SK-N-SH (cell line): ENCODE measurements at regions not wholly inside any gene's neighbourhood (a gene's known extent, or its start where the extent isn't known, plus 50 kb on each side); places are given as distances from the start of the nearest gene placed in this dataset.

ENCODE experiments used
- CTCF ChIA-PET: fragments of 300-600, 350-600 bp; formaldehyde crosslinking; extraction: SDS; loops from one replicate; lab custom pipeline; 2021; lab: Yijun Ruan, JAX
- POLR2A ChIA-PET: fragments of 350-600 bp; sonication (Branson Sonifier 250); formaldehyde crosslinking; extraction: SDS; loops from one replicate; lab custom pipeline; 2020; ENCODE audit warnings: antibody characterized with exemption, inconsistent platforms; lab: Yijun Ruan, JAX
- DNase-seq: peaks from one replicate; pipeline ENCODE4 v3.0.0; 2012
- H2AFZ ChIP-seq: fragments of 200-600 bp; sonication (generic); 2 replicates; pipeline ENCODE4 v1.8.1; 2016; ENCODE audit warnings: antibody characterized with exemption, mild to moderate bottlenecking, low read depth
- H3F3A ChIP-seq: fragments of 200-600 bp; sonication (generic); replicated peaks from 2 replicates; pipeline ENCODE3; 2016; ENCODE audit warnings: antibody characterized with exemption, mild to moderate bottlenecking; ENCODE audit not compliant: insufficient read depth
- H3K27ac ChIP-seq, 2 experiments: fragments of 200-500 bp in 1 of 2; fragments of 200-600 bp in 1 of 2; sonication (Bioruptor generic) in 1 of 2; sonication (generic), shearing (Covaris generic) in 1 of 2; 2 replicates each; pipeline versions ENCODE4 v1.5.1 to v1.6.1; 2014 to 2016; ENCODE audit warnings: low read depth in 2 of 2, inconsistent platforms in 1 of 2, low read length in 1 of 2, mild to moderate bottlenecking in 1 of 2, mixed read lengths in 1 of 2
- H3K27me3 ChIP-seq: fragments of 200-600 bp; sonication (generic), shearing (Covaris generic); 2 replicates; pipeline ENCODE4 v1.6.1; 2016; ENCODE audit warnings: mixed run types; ENCODE audit not compliant: insufficient read depth
- H3K36me3 ChIP-seq, 2 experiments: fragments of 200-500 bp in 1 of 2; fragments of 200-600 bp in 1 of 2; sonication (Bioruptor generic) in 1 of 2; sonication (generic) in 1 of 2; replicated peaks in 1 of 2; 2 replicates each; pipeline versions ENCODE3 to v1.5.1; 2014 to 2016; ENCODE audit warnings: low read length in 1 of 2, mild to moderate bottlenecking in 1 of 2; ENCODE audit not compliant: insufficient read depth in 2 of 2, control insufficient read depth in 1 of 2
- H3K4me1 ChIP-seq, 2 experiments: fragments of 200-500 bp in 1 of 2; fragments of 200-600 bp in 1 of 2; sonication (Bioruptor generic) in 1 of 2; sonication (generic), shearing (Covaris generic) in 1 of 2; 2 replicates each; pipeline versions ENCODE4 v1.5.1 to v1.6.1; 2014 to 2016; ENCODE audit warnings: low read depth in 1 of 2, low read length in 1 of 2, mixed run types in 1 of 2; ENCODE audit not compliant: insufficient read depth in 2 of 2, control insufficient read depth in 1 of 2
- H3K4me2 ChIP-seq: fragments of 200-600 bp; sonication (generic), shearing (Covaris generic); 2 replicates; pipeline ENCODE4 v1.6.1; 2017; ENCODE audit warnings: mixed run types
- H3K4me3 ChIP-seq, 2 experiments: fragments of 200-500 bp in 1 of 2; fragments of 200-600 bp in 1 of 2; sonication (Bioruptor generic) in 1 of 2; sonication (generic), shearing (Covaris generic) in 1 of 2; 2 replicates each; pipeline versions ENCODE4 v1.5.1 to v1.8.1; 2014 to 2016; ENCODE audit warnings: low read depth in 2 of 2, inconsistent platforms in 1 of 2, low read length in 1 of 2, mild to moderate bottlenecking in 1 of 2, mixed read lengths in 1 of 2, moderate library complexity in 1 of 2
- H3K79me2 ChIP-seq: fragments of 200-600 bp; sonication (generic); 2 replicates; pipeline ENCODE4 v1.8.1; 2017; ENCODE audit warnings: mild to moderate bottlenecking; ENCODE audit not compliant: insufficient read depth
- H3K9ac ChIP-seq: fragments of 200-600 bp; sonication (generic); 2 replicates; pipeline ENCODE4 v1.6.1; 2017; ENCODE audit warnings: mixed run types
- H3K9me2 ChIP-seq: fragments of 200-600 bp; sonication (generic); 2 replicates; pipeline ENCODE4 v1.6.1; 2017; ENCODE audit warnings: mixed run types
- H3K9me3 ChIP-seq: fragments of 200-600 bp; sonication (generic); 2 replicates; pipeline ENCODE4 v1.6.1; 2017; ENCODE audit warnings: mixed run types, mild to moderate bottlenecking, moderate library complexity
- H4K20me1 ChIP-seq: fragments of 200-600 bp; sonication (generic); 2 replicates; pipeline ENCODE4 v1.6.1; 2017; ENCODE audit warnings: mild to moderate bottlenecking, mixed run types; ENCODE audit not compliant: insufficient read depth
- CTCF ChIP-seq: fragments of 200-600 bp; sonication (generic); IDR thresholded peaks from 2 replicates; pipeline ENCODE4 v1.6.1; 2017; ENCODE audit warnings: antibody characterized with exemption, mild to moderate bottlenecking, moderate library complexity
- EP300 ChIP-seq, 2 experiments: IDR thresholded peaks; 2 replicates each; pipeline versions ENCODE4 v1.4.0 to v1.6.1; 2012; ENCODE audit warnings: borderline replicate concordance in 1 of 2, low read depth in 1 of 2, low read length in 1 of 2
- EZH2phosphoT487 ChIP-seq: fragments of 200-600 bp; sonication (generic); IDR thresholded peaks from 2 replicates; pipeline ENCODE4 v1.6.1; 2017; ENCODE audit warnings: low read depth, mixed run types, mild to moderate bottlenecking, antibody characterized with exemption, moderate library complexity, borderline replicate concordance
- FOSL2 ChIP-seq: IDR thresholded peaks from 2 replicates; pipeline ENCODE4 v1.4.0; 2012; ENCODE audit warnings: low read depth, mild to moderate bottlenecking, moderate library complexity, borderline replicate concordance
- FOXM1 ChIP-seq: IDR thresholded peaks from 2 replicates; pipeline ENCODE4 v1.4.0; 2012; ENCODE audit warnings: low read depth, mild to moderate bottlenecking
- GATA2 ChIP-seq: sonication (generic); formaldehyde crosslinking; IDR thresholded peaks from 2 replicates; pipeline ENCODE4 v1.5.0; 2020; ENCODE audit warnings: mild to moderate bottlenecking, missing genetic modification reagents
- MAX ChIP-seq: IDR thresholded peaks from 2 replicates; pipeline ENCODE4 v1.4.0; 2012; ENCODE audit warnings: low read depth
- NFIC ChIP-seq: IDR thresholded peaks from 2 replicates; pipeline ENCODE4 v1.4.0; 2012; ENCODE audit warnings: borderline replicate concordance
- NRF1 ChIP-seq: IDR thresholded peaks from 2 replicates; pipeline ENCODE4 v1.6.1; 2012; ENCODE audit warnings: low read depth, mild to moderate bottlenecking, low read length
- PBX3 ChIP-seq: IDR thresholded peaks from 2 replicates; pipeline ENCODE4; 2012
- POLR2AphosphoS5 ChIP-seq: IDR thresholded peaks from 2 replicates; pipeline ENCODE4 v1.6.1; 2012; ENCODE audit warnings: low read depth, low read length
- RAD21 ChIP-seq: IDR thresholded peaks from 2 replicates; pipeline ENCODE4 v1.6.1; 2012; ENCODE audit warnings: mild to moderate bottlenecking, low read length
- RCOR1 ChIP-seq: fragments of 150-350 bp; IDR thresholded peaks from 2 replicates; pipeline ENCODE4 v1.6.1; 2017; ENCODE audit warnings: antibody characterized with exemption, low read length
- REST ChIP-seq: IDR thresholded peaks from 2 replicates; pipeline ENCODE4 v1.6.1; 2012; ENCODE audit warnings: mild to moderate bottlenecking, low read depth, low read length, moderate library complexity
- RFX5 ChIP-seq: IDR thresholded peaks from 2 replicates; pipeline ENCODE4 v1.6.1; 2012; ENCODE audit warnings: mild to moderate bottlenecking, improper control_type of control experiment, low read length
- RXRA ChIP-seq: IDR thresholded peaks from 2 replicates; pipeline ENCODE4 v1.4.0; 2012; ENCODE audit warnings: low read depth, mild to moderate bottlenecking, borderline replicate concordance
- USF1 ChIP-seq: IDR thresholded peaks from 2 replicates; pipeline ENCODE4 v1.4.0; 2012; ENCODE audit warnings: low read depth, borderline replicate concordance
- USF2 ChIP-seq: fragments of 150-350 bp; IDR thresholded peaks from 2 replicates; pipeline ENCODE4 v1.6.1; 2017; ENCODE audit warnings: antibody characterized with exemption, low read length, low read depth, borderline replicate concordance
- YY1 ChIP-seq: IDR thresholded peaks from 2 replicates; pipeline ENCODE4 v1.4.0; 2012; ENCODE audit warnings: low read depth, mild to moderate bottlenecking
- WGBS: methylation state at CpG from one replicate; pipeline ENCODE4 v1.1.6; 2017; ENCODE audit warnings: low lambda C conversion rate; 5-methylcytosine and 5-hydroxymethylcytosine counted together

GRCh38 chr4:162403419-162403818 is 239.6 kb upstream of the FSTL5 start:
- WGBS, result 25% methylated on average over 2 of the region's 2 CpGs
- Histone ChIP-seq H2AFZ (no peak overlapping the region), H4K20me1 (no peaks in the 10 kb centered on the region), H3K9me3 (no peaks in the 10 kb centered on the region), H3F3A (no peaks in the 10 kb centered on the region), H3K4me1 (no peaks in the 10 kb centered on the region), H3K9me2 (no peaks in the 10 kb centered on the region), H3K4me2 (no peak overlapping the region), H3K36me3 (no peaks in the 10 kb centered on the region), H3K9ac (no peak overlapping the region), H3K4me3 (no peak overlapping the region), H3K27ac (no peak overlapping the region), H3K79me2 (no peaks in the 10 kb centered on the region), H3K27me3 (no peaks in the 10 kb centered on the region)
- TF ChIP-seq RCOR1 (no peak), EP300 (IDR thresholded peaks at IDR 0.05; ENCODE audit: borderline replicate concordance in 1 of 2, low read depth in 1 of 2, low read length in 1 of 2) (no peak)
- ChIA-PET CTCF (no interaction called here), POLR2A (no interaction called here)
- DNase-seq, result no peak

GRCh38 chr4:162401021-162401420 is 237.2 kb upstream of the FSTL5 start:
- Histone ChIP-seq H3K79me2 (no peaks in the 10 kb centered on the region), H2AFZ (no peak overlapping the region), H3K9me2 (no peaks in the 10 kb centered on the region), H3K4me3 (no peak overlapping the region), H3K4me1 (no peaks in the 10 kb centered on the region), H3K27me3 (no peaks in the 10 kb centered on the region), H4K20me1 (no peaks in the 10 kb centered on the region), H3K4me2 (no peak overlapping the region), H3K36me3 (no peaks in the 10 kb centered on the region), H3F3A (no peaks in the 10 kb centered on the region), H3K27ac (no peak overlapping the region), H3K9me3 (no peaks in the 10 kb centered on the region), H3K9ac (no peak overlapping the region)
- POLR2A ChIA-PET, result no interaction called here
- TF ChIP-seq PBX3 (no peak), USF2 (no peak), EZH2phosphoT487 (no peak), MAX (no peak), NRF1 (no peak), GATA2 (CRISPR knock-in tag) (no peak), REST (no peak), CTCF (no peak), RAD21 (no peak), POLR2AphosphoS5 (no peak), FOXM1 (no peak), RXRA (no peak), USF1 (no peak), RFX5 (no peak), NFIC (no peak), YY1 (no peak), FOSL2 (no peak)
- CTCF ChIA-PET, result no interaction called here
- WGBS, result 72% methylated on average over 5 of the region's 5 CpGs
- DNase-seq, result no peak
